ENCODE measurements at regions not wholly inside any gene's neighbourhood (a gene's known extent, or its start where the extent isn't known, plus 50 kb on each side); places are given as distances from the start of the nearest gene placed in this dataset.

DNA sequence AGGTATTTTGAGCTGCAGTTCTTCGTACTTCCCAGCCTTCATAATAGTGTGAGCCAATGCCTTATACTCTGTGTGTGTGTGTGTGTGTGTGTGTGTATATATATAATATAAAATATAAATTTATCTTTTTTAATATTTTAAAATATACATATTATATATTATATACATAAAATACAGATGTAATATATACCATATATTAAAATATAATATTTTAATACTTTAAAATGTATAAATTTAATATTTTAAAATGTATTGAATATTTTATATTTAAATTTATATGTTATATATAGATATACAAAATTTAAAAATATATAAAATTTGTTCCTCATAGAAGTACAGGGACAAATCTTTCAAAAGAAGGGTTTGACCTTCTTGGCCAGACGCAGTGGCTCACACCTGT is 53.7 kb upstream of the CARD18 start:
- no peak for TF ChIP-seq CTCF (conservative IDR thresholded peaks at IDR 0.05; ENCODE audit: low read length)
- no peak for TF ChIP-seq EZH2phosphoT487 (IDR thresholded peaks at IDR 0.05; ENCODE audit: borderline replicate concordance, low read depth, low read length)

Measured in OCI-LY7 (cell line).